GM18505 (cell line): ENCODE measurements at regions not wholly inside any gene's neighbourhood (a gene's known extent, or its start where the extent isn't known, plus 50 kb on each side); places are given as distances from the start of the nearest gene placed in this dataset.

Source experiments
- ATAC-seq: cut with Tn5 transposase; IDR thresholded peaks from one replicate; pipeline ENCODE4 v1.9.1; 2021; ENCODE audit not compliant: unreplicated experiment
- POLR2A ChIP-seq: IDR thresholded peaks from 4 replicates; pipeline ENCODE4 v1.6.1; 2011; ENCODE audit warnings: borderline replicate concordance; ENCODE audit not compliant: insufficient read depth, insufficient read length; ENCODE audit errors: extremely low read depth

- no peak for TF ChIP-seq POLR2A
- ATAC-seq: peak; percentile 59
Measured at GRCh38 chr9:105877721-105878120, 183.4 kb downstream of the TMEM38B start.

DNA sequence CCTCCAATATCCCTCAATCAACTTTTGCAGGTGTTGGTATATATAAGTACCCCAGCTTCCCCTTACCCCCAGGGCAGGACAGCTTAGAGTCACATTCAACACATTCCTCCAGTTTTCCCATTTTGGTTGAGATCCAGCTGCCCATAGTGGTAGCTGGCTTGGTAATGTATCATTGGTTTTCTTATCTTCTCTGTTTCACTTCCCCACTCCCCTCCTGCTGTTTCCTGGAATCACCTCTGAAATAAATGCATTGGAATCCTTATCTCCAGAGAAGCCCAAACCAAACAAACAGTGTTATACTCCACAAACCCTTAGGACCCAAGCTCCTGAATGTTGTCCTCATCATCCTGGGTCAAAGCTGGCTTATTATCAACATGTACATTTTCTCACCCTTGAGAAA, 184.8 kb downstream of the TMEM38B start:
- no peak for TF ChIP-seq POLR2A
- ATAC-seq: no peak

GRCh38 chr9:105880517-105880916, 186.2 kb downstream of the TMEM38B start:
- no peak for ATAC-seq
- TF ChIP-seq POLR2A: no peak

DNA sequence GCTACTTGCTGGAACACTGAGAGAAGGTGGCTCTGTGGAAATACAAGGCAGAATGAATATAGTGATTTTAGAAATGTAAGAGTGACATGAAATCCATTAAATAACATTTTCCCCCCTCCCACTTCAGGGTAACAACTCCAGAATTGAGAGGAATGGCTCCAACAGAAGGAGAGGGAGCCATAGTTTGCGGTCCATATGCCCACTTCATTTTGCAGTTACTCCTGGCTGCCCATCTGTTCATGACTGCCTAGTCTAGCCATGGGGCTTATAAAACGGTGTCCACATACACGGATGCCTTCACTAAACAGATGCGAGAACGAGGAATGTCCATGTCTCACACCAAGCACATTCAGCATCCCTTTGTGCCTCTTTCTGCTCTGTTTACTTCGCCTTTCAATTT, 186.7 kb downstream of the TMEM38B start:
- no peak for TF ChIP-seq POLR2A
- no peak for ATAC-seq

GRCh38 chr9:105881654-105882349, 187.5 kb downstream of the TMEM38B start:
- peak; percentile 47 for ATAC-seq
- TF ChIP-seq POLR2A: no peak

DNA sequence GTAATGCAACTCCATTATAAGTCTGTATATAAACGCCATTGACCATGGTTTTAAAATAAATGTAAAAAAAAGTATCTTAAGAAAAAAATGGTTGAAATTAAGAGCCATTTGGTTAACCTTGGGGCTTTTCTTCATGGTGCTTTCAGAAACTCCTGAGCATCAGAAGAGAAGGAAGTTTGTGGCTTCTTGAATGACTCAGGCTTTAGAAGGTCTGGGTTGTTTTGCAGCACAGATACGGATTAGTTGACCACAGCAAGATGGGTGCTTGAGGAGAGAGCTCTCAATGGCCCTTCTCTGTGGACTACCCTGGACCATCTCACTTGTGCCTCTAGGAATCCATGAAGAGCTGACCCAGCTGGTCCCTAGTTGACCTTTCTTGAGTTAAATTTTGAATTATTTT, 189.5 kb downstream of the TMEM38B start:
- ATAC-seq: peak; percentile 95
- TF ChIP-seq POLR2A: no peak

- ATAC-seq: no peak
- TF ChIP-seq POLR2A: no peak
Measured at GRCh38 chr9:105884416-105884815, 190.1 kb downstream of the TMEM38B start.

DNA sequence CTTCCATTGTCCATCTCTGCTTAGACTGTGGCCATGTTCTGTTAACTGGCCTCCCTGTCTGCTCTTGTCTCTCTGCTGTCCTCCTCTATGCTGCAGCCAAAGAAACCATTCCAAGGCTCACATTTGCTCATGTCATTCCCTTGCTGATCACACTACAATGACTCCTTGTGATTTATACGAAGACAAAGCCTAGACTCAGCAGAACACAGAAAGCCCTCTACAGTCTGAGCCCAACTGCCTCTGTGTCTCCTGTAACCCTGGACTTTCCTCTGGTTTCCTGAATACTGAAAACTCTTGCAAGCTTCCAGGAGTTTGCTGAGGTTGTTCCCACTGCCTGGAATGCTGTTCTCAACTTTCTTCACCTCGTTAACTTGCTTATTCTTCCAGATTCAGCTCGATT, 191.8 kb downstream of the TMEM38B start:
- no peak for ATAC-seq
- no peak for TF ChIP-seq POLR2A

DNA sequence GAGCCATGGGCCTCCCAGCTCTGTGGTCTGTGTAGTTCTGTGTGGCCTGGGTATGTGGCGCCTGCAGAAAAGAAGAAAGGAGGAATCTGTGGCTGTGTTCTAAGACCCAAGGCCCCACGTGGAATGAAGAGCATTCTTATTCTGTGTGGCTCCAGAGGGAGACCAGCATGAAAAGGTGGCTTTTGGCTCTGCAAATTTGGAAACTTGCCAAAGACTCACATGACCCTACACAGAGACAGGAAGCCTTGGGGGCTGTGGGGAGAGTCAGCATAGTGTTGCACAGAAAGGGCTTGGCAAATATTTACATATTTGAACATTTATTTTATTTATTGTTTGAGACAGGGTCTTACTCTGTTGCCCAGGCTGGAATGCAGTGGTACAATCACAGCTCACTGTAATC, 193.3 kb downstream of the TMEM38B start:
- ATAC-seq: no peak
- no peak for TF ChIP-seq POLR2A

GRCh38 chr9:105890046-105890822, 195.9 kb downstream of the TMEM38B start:
- no peak for ATAC-seq
- no peak for TF ChIP-seq POLR2A

- TF ChIP-seq POLR2A: no peak
- no peak for ATAC-seq
Measured at GRCh38 chr9:105900123-105900522, 205.8 kb downstream of the TMEM38B start.

DNA sequence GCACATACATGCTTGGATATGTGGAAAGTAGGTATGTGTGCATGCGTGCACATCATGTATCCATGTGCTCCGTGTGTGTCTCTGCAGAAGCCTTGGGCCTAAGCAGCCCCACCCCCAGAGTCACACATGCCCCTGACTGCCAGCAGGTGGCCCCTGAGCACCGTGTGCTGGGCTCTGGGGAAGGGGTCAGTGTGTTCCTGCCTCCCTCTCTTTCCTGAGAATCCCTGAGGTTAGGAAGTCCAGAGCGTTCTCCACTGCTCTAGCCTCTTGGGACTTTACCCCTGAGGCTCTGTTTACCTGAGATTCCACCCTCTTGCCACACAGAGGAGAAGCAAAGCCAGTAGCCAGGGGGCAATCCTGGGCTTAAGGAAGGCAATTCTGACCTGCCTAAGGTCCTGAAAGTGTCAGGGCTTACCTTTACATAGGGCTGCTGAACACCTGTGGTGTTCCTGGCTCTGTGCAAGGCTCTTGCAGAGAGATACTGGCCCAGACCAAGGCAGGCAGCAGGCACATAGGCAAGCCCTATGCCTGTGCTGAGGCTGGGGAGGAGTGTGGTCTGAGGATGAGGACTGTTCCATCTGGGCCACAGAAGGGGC, 207.3 kb downstream of the TMEM38B start:
- ATAC-seq: peak; percentile 73
- no peak for TF ChIP-seq POLR2A

DNA sequence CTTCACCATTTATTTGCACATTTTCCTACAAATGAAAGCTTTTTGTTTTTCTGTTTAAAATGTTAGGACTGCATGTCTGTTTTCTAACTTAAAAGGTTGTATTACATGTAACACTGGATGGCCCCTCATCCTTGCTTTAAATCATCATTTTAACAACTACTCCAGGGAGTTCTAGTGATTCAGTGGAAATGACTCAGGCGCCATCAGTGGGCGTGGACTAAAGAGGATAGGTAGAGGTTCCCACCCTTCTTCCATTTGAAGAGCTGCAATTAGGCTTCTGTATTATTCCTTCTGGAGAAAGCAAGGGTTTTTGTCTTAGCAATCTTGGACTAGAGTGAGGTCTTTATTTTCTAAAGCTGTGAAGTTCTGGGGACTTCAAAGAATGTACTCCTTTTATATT, 213.7 kb downstream of the TMEM38B start:
- no peak for TF ChIP-seq POLR2A
- ATAC-seq: no peak
